Sigmoid colon (tissue), 3 donors: ENCODE measurements at regions not wholly inside any gene's neighbourhood (a gene's known extent, or its start where the extent isn't known, plus 50 kb on each side); places are given as distances from the start of the nearest gene placed in this dataset.

Experiments
- POLR2A ChIP-seq, 2 donors: fragments of 450-650 bp; IDR thresholded peaks; one replicate each; pipeline ENCODE4 v1.6.1; 2016; ENCODE audit warnings: antibody characterized with exemption in 2 of 2, mild to moderate bottlenecking in 2 of 2, moderate library complexity in 2 of 2
- TF ChIP-seq, protein P1 (sequence below), 4 experiments: fragments of 450-650 bp in 3 of 4; fragments of 200-600 bp in 1 of 4; IDR thresholded peaks; one replicate each; pipeline ENCODE4 v1.5.1; 2016 to 2019; ENCODE audit warnings: antibody characterized with exemption in 4 of 4, mild to moderate bottlenecking in 3 of 4, moderate library complexity in 2 of 4

DNA sequence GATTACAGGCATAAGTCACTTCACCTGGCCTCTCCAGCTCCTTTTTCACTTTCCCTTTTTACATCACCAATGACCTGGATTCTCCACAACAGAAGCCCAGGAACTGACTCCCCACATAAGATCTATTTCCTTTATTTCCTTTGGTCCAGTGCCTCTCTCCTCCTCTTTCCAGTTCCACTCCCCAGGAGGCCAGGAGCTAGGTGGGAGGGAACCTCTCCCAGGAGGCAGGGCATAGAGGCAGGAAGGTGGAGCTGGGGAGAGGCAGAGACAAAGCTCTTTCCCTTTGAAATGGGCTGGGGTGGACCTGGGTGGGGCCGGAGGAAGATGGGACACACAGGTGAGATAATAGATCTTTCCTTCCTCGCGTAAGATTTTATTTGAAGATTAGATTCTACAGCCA, 318.3 kb upstream of the TNRC6C start:
- TF ChIP-seq, protein P1, sequence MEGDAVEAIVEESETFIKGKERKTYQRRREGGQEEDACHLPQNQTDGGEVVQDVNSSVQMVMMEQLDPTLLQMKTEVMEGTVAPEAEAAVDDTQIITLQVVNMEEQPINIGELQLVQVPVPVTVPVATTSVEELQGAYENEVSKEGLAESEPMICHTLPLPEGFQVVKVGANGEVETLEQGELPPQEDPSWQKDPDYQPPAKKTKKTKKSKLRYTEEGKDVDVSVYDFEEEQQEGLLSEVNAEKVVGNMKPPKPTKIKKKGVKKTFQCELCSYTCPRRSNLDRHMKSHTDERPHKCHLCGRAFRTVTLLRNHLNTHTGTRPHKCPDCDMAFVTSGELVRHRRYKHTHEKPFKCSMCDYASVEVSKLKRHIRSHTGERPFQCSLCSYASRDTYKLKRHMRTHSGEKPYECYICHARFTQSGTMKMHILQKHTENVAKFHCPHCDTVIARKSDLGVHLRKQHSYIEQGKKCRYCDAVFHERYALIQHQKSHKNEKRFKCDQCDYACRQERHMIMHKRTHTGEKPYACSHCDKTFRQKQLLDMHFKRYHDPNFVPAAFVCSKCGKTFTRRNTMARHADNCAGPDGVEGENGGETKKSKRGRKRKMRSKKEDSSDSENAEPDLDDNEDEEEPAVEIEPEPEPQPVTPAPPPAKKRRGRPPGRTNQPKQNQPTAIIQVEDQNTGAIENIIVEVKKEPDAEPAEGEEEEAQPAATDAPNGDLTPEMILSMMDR (IDR thresholded peaks at IDR 0.05) = no peak
- no peak for TF ChIP-seq POLR2A (IDR thresholded peaks at IDR 0.05)
